K562 (cell line): ENCODE measurements at regions not wholly inside any gene's neighbourhood (a gene's known extent, or its start where the extent isn't known, plus 50 kb on each side); places are given as distances from the start of the nearest gene placed in this dataset.
"Not testable (repeated sequence)": the region's sequence is repeated elsewhere in the genome, so short reads cannot be mapped to it uniquely, and the experiment has no call there.

ENCODE experiments used
- ATAC-seq: fragments of 200-7000 bp; cut with Tn5 transposase; 3 replicates; pipeline ENCODE4 v1.9.1; 2020; ENCODE audit warnings: moderate library complexity
- BruUV-seq: library from RNA; stranded (reverse); fragments of 400-500 nt; replicated peaks from 2 replicates; lab custom pipeline; 2021; lab: Mats Ljungman, UMichigan
- CTCF ChIA-PET: fragments of 300-600 bp; formaldehyde crosslinking; extraction: SDS; loops from one replicate; lab custom pipeline; 2021; ENCODE audit warnings: low intra/inter-chr PET ratio; lab: Yijun Ruan, JAX
- POLR2A ChIA-PET: fragments of 300-600, 350-650 bp; sonication (Branson Sonifier 250); formaldehyde crosslinking; extraction: SDS; loops from one replicate; lab custom pipeline; 2021; ENCODE audit warnings: antibody characterized with exemption, inconsistent platforms; lab: Yijun Ruan, JAX
- DNase-seq, 4 experiments: peaks; one replicate each; pipeline versions ENCODE4 v3.0.0 to v3.0.0-alpha.2; 2011 to 2018; ENCODE audit warnings: low spot score in 3 of 4, mixed read lengths in 3 of 4; ENCODE audit errors: extremely low read depth in 1 of 4
- FAIRE-seq: peaks from 2 replicates; lab custom pipeline; 2011; peaks lifted over from hg19 to GRCh38; lab: Jason Lieb, UNC
- H2AFZ ChIP-seq: 2 replicates; pipeline ENCODE4 v1.6.0; 2011; ENCODE audit warnings: low read depth, low read length, control low read depth, inconsistent platforms
- H3K27ac ChIP-seq: fragments of 200-600 bp; 3 replicates; pipeline ENCODE4 v1.8.0; 2011; ENCODE audit warnings: low read depth, mild to moderate bottlenecking, control low read depth, inconsistent platforms, low read length, moderate library complexity, mixed read lengths; ENCODE audit errors: extremely low read depth
- H3K27me3 ChIP-seq, 2 experiments: fragments of 300-600 bp in 1 of 2; 2 replicates in 1 of 2; 3 replicates in 1 of 2; pipeline versions ENCODE4 v1.6.0 to v1.8.0; 2011; ENCODE audit warnings: inconsistent platforms in 2 of 2, low read length in 2 of 2, mild to moderate bottlenecking in 1 of 2, mixed read lengths in 1 of 2, moderate library complexity in 1 of 2; ENCODE audit not compliant: control insufficient read depth in 2 of 2, insufficient read depth in 2 of 2
- H3K36me3 ChIP-seq: fragments of 300-600 bp; 3 replicates; pipeline ENCODE4 v1.8.0; 2011; ENCODE audit warnings: mild to moderate bottlenecking, low read length, inconsistent platforms; ENCODE audit not compliant: control insufficient read depth, insufficient read depth
- H3K4me1 ChIP-seq, 2 experiments: fragments of 200-600 bp in 1 of 2; replicated peaks in 1 of 2; 2 replicates in 1 of 2; 3 replicates in 1 of 2; pipeline versions ENCODE4 v1.5.1 to v1.8.0; 2011; ENCODE audit warnings: inconsistent platforms in 2 of 2, low read length in 2 of 2, mild to moderate bottlenecking in 1 of 2, mixed read lengths in 1 of 2, moderate library complexity in 1 of 2; ENCODE audit not compliant: control insufficient read depth in 2 of 2, insufficient read depth in 2 of 2
- H3K4me2 ChIP-seq: 2 replicates; pipeline ENCODE4 v1.6.1; 2011; ENCODE audit warnings: low read length, control low read depth, inconsistent platforms, mixed read lengths; ENCODE audit not compliant: insufficient read depth
- H3K4me3 ChIP-seq: fragments of 200-600 bp; sonication (generic), shearing (Covaris generic); 2 replicates; pipeline ENCODE4 v1.5.1; 2016; ENCODE audit warnings: control low read depth, inconsistent platforms
- H3K79me2 ChIP-seq: fragments of 200-600 bp; 3 replicates; pipeline ENCODE4 v1.8.0; 2011; ENCODE audit warnings: low read length, inconsistent platforms; ENCODE audit not compliant: control insufficient read depth, insufficient read depth
- H3K9ac ChIP-seq, 2 experiments: 2 replicates each; pipeline versions ENCODE4 v1.6.0 to v1.6.1; 2011; ENCODE audit warnings: low read depth in 2 of 2, low read length in 2 of 2, control low read depth in 1 of 2, inconsistent platforms in 1 of 2, mild to moderate bottlenecking in 1 of 2, mixed read lengths in 1 of 2; ENCODE audit not compliant: insufficient read depth in 1 of 2
- H3K9me1 ChIP-seq: one replicate; pipeline ENCODE4 v1.6.0; 2011; ENCODE audit warnings: inconsistent platforms, mild to moderate bottlenecking, low read length, moderate library complexity; ENCODE audit not compliant: control insufficient read depth, insufficient read depth
- H3K9me3 ChIP-seq: replicated peaks from 2 replicates; pipeline ENCODE4 v1.5.1; 2011; ENCODE audit warnings: low read depth, low read length, inconsistent platforms; ENCODE audit not compliant: control insufficient read depth, insufficient read depth
- H4K20me1 ChIP-seq: replicated peaks from 2 replicates; pipeline ENCODE4 v1.6.1; 2011; ENCODE audit warnings: low read length, inconsistent platforms, mixed read lengths; ENCODE audit not compliant: control insufficient read depth, insufficient read depth
- WGBS: fragments of 100-300 bp; shearing (Covaris generic); methylation state at CpG from one replicate; pipeline ENCODE4 v1.1.6; 2016; ENCODE audit warnings: low coverage, mixed read lengths; ENCODE audit not compliant: insufficient coverage; ENCODE audit errors: missing lambda C conversion rate; 5-methylcytosine and 5-hydroxymethylcytosine counted together
- in situ Hi-C: fragments of 300-500 bp; cut with MboI; formaldehyde crosslinking; loops from 4 replicates; pipeline ENCODE4 v1.15.0; 2018; ENCODE audit warnings: inconsistent platforms, mixed read lengths
- intact Hi-C: fragments of 100-400 bp; cut with micrococcal nuclease; formaldehyde crosslinking; loops from 2 replicates; pipeline ENCODE4 v1.14.2; 2022
- TF ChIP-seq, protein P1 (sequence below), 2 experiments: fragments of 450-650 bp; formaldehyde crosslinking in 1 of 2; IDR thresholded peaks; 2 replicates each; pipeline versions ENCODE4 v1.4.0 to v1.6.1; 2014 to 2020; ENCODE audit warnings: mild to moderate bottlenecking in 2 of 2, borderline replicate concordance in 1 of 2, low read depth in 1 of 2
- TF ChIP-seq, protein P2 (sequence below): sonication (generic); formaldehyde crosslinking; IDR thresholded peaks from 2 replicates; pipeline ENCODE4 v1.8.0; 2022; ENCODE audit warnings: mild to moderate bottlenecking, missing genetic modification reagents

DNA sequence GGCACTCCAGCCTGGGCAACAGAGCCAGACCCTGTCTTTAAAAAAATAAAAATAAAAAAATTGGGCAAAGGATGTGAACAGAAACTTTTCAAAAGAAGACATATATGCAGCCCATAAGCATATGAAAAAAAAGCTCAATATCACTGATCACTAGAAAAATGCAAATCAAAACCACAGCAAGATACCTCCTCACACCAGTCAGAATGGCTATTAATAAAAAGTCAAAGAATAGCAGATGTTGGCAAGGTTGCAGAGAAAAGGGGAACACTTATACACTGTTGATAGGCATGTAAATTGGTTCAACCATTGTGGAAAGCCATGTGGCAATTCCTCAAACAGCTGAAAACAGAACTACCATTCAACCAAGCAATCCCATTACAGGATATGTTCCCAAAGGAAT, 204.1 kb upstream of the SRD5A2 start (continued):
- TF ChIP-seq, protein P1, sequence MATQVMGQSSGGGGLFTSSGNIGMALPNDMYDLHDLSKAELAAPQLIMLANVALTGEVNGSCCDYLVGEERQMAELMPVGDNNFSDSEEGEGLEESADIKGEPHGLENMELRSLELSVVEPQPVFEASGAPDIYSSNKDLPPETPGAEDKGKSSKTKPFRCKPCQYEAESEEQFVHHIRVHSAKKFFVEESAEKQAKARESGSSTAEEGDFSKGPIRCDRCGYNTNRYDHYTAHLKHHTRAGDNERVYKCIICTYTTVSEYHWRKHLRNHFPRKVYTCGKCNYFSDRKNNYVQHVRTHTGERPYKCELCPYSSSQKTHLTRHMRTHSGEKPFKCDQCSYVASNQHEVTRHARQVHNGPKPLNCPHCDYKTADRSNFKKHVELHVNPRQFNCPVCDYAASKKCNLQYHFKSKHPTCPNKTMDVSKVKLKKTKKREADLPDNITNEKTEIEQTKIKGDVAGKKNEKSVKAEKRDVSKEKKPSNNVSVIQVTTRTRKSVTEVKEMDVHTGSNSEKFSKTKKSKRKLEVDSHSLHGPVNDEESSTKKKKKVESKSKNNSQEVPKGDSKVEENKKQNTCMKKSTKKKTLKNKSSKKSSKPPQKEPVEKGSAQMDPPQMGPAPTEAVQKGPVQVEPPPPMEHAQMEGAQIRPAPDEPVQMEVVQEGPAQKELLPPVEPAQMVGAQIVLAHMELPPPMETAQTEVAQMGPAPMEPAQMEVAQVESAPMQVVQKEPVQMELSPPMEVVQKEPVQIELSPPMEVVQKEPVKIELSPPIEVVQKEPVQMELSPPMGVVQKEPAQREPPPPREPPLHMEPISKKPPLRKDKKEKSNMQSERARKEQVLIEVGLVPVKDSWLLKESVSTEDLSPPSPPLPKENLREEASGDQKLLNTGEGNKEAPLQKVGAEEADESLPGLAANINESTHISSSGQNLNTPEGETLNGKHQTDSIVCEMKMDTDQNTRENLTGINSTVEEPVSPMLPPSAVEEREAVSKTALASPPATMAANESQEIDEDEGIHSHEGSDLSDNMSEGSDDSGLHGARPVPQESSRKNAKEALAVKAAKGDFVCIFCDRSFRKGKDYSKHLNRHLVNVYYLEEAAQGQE (IDR thresholded peaks at IDR 0.05; ENCODE audit: borderline replicate concordance) = no peak
- TF ChIP-seq, protein P1 (CRISPR knock-in tag; IDR thresholded peaks at IDR 0.05; ENCODE audit: low read depth) = no peak
- TF ChIP-seq, protein P2, sequence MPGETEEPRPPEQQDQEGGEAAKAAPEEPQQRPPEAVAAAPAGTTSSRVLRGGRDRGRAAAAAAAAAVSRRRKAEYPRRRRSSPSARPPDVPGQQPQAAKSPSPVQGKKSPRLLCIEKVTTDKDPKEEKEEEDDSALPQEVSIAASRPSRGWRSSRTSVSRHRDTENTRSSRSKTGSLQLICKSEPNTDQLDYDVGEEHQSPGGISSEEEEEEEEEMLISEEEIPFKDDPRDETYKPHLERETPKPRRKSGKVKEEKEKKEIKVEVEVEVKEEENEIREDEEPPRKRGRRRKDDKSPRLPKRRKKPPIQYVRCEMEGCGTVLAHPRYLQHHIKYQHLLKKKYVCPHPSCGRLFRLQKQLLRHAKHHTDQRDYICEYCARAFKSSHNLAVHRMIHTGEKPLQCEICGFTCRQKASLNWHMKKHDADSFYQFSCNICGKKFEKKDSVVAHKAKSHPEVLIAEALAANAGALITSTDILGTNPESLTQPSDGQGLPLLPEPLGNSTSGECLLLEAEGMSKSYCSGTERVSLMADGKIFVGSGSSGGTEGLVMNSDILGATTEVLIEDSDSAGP (CRISPR knock-in tag) = no peak

DNA sequence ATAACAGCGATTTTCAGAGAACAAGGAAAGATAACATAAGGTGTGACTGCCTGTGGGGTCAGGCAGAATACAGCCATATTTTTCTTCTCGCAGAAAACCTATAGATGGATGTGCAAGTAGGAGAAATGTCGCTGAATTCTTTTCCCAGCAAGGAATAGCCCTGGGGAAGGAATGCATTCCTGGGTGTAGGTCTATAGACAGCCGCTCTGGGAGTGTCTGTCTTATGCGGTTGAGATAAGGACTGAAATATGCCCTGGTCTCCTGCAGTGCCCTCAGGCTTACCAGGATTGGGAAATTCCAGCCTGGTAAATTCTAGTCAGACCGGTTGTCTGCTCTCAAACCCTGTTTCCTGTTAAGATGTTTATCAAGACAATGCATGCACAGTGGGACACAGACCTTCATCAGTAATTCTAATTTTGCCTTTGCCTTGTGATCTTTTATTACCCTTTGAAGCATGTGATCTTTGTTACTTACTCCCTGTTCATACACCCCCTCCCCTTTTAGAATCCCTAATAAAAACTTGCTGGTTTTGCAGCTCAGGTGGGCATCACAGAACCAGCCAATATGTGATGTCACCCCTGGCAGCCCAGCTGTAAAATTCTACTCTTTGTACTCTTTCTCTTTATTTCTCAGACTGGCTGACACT, 202.8 kb upstream of the SRD5A2 start:
- H4K20me1 ChIP-seq, H3K36me3 ChIP-seq, CTCF ChIA-PET, ATAC-seq, H3K9ac ChIP-seq, H3K27ac ChIP-seq, H3K79me2 ChIP-seq, FAIRE-seq, H2AFZ ChIP-seq, BruUV-seq, H3K4me2 ChIP-seq, H3K4me1 ChIP-seq, intact Hi-C loops, POLR2A ChIA-PET, in situ Hi-C loops, H3K9me1 ChIP-seq, H3K9me3 ChIP-seq, H3K4me3 ChIP-seq, H3K27me3 ChIP-seq, DNase-seq: not testable (repeated sequence)
- under 1% methylated on average over 6 of the region's 6 CpGs for WGBS
